ENCODE measurements at regions not wholly inside any gene's neighbourhood (a gene's known extent, or its start where the extent isn't known, plus 50 kb on each side); places are given as distances from the start of the nearest gene placed in this dataset.

DNA sequence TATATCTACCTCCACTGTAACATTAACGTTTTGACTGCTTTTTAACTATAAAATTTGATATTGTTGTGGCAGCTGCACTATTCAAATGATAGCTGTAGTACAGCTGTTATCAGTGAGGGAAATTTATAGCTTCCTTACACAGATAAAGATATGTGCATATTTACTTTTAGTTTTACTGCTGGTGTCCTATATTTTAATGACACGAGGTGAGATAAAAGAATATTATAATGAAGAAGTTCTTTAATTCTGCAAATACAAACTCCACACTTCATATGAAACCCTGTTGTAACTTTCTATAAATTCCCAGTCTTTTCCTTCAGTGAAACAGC, 427.8 kb upstream of the ZEB2 start:
- WGBS, result 56% methylated on average over 2 of the region's 2 CpGs
- no peak for DNase-seq
- intact Hi-C loops (cut with DNase I), result no loop called here
- H3K27me3 ChIP-seq (ENCODE audit: control insufficient read depth, insufficient read depth), result no peaks in the 10 kb centered on the region
- no peaks in the 10 kb centered on the region for H3K4me1 ChIP-seq (ENCODE audit: control insufficient read depth, insufficient read depth, low read length)
- ATAC-seq, result no peak
- H3K4me3 ChIP-seq (ENCODE audit: low read length), result no peak overlapping the region
- H3K27ac ChIP-seq (ENCODE audit: low read length), result no peak overlapping the region
- no peaks in the 10 kb centered on the region for H3K9me3 ChIP-seq (ENCODE audit: control insufficient read depth, low read length)

DNA sequence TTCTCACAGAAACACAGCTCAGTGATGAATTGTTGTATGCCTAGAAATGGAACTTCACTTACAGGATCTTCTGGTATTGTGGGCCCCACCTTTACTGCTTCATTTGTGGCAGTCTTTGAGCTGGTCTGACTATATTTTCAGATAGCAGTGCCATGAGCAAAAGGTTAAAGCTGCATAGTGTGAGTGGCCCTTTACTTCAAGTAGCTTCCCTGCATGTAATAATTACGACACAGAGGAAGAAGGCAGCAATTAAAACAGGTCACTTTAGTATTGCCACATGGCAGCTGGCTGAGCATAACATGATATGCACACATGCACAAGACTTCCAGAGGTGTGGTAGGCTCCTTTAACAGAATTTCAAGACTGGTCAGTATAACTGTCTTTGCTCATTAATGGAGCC, 426.3 kb upstream of the ZEB2 start:
- WGBS, result 74% methylated on average over 1 of the region's 1 CpG
- no peak for DNase-seq
- H3K9me3 ChIP-seq (ENCODE audit: control insufficient read depth, low read length), result no peaks in the 10 kb centered on the region

DNA sequence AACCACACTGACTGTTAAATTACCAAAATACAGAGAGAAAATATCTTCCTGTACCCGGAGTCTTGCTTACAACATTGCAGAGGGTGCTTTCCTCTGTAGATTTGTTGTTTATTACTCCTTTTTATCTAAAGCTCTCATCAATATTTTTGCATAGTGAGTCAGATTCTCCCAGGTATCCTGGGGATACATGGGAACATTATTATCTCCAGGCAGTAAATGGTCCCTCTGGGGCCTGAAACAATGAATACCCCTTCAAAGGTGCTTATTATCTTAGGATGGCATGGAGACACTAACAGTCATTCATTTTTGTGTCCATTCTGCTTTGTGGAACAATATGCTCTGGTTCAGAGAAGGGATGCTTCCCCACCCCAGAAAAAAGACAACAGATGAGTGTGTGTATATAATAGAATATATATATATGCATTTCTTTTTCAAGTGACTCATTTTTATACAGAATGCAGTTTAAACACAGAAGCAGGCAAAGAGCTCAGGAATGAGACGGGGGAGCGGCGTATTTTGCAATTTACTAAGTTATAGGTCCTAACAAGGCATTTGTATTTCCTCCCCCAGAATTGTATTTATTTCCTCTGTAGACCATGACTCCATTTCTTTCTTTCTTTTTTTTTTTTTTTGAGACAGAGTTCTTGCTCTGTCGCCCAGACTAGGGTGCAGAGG, 424.8 kb upstream of the ZEB2 start:
- intact Hi-C loops (cut with DNase I), result no loop called here
- Histone ChIP-seq H3K9me3 (ENCODE audit: control insufficient read depth, low read length) (no peaks in the 10 kb centered on the region), H3K27ac (ENCODE audit: low read length) (no peak overlapping the region), H3K4me3 (ENCODE audit: low read length) (no peak overlapping the region), H3K27me3 (ENCODE audit: control insufficient read depth, insufficient read depth) (no peaks in the 10 kb centered on the region), H3K4me1 (ENCODE audit: control insufficient read depth, insufficient read depth, low read length) (peaks cover 1% of the 10 kb centered on the region)
- 88% methylated on average over 5 of the region's 5 CpGs for WGBS
- ATAC-seq (no peak), DNase-seq (no peak)

More for the DNA sequence above, 426.3 kb upstream of the ZEB2 start:
- Histone ChIP-seq H3K4me3 (ENCODE audit: low read length) (no peak overlapping the region), H3K27ac (ENCODE audit: low read length) (no peak overlapping the region), H3K27me3 (ENCODE audit: control insufficient read depth, insufficient read depth) (no peaks in the 10 kb centered on the region), H3K4me1 (ENCODE audit: control insufficient read depth, insufficient read depth, low read length) (peaks cover 1% of the 10 kb centered on the region)
- ATAC-seq, result no peak
- intact Hi-C loops (cut with DNase I), result no loop called here

DNA sequence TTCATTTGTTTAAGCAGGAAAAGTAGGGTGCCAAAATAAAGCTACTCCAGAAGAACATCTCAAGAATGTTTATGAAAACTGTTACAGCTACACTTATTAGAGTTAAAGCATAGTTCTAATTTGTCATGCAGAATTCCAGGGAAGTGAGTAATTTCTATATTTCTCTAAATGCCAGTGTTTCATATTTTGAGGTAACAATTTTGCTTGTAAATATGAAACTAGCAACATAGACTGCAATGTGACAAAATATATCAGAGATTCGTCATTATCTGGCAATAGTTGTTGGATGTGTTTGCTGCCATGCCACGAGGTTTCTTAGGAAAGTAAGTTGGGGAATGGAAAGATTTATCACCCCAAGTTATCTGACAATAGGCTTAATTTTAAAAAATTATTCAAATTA, 424.1 kb upstream of the ZEB2 start:
- intact Hi-C loops (cut with DNase I), result no loop called here
- Histone ChIP-seq H3K27ac (ENCODE audit: low read length) (no peak overlapping the region), H3K4me3 (ENCODE audit: low read length) (no peak overlapping the region), H3K9me3 (ENCODE audit: control insufficient read depth, low read length) (no peaks in the 10 kb centered on the region), H3K4me1 (ENCODE audit: control insufficient read depth, insufficient read depth, low read length) (peaks cover 1% of the 10 kb centered on the region), H3K27me3 (ENCODE audit: control insufficient read depth, insufficient read depth) (no peaks in the 10 kb centered on the region)
- WGBS, result 48% methylated on average over 2 of the region's 2 CpGs
- no peak for ATAC-seq
- DNase-seq, result no peak

DNA sequence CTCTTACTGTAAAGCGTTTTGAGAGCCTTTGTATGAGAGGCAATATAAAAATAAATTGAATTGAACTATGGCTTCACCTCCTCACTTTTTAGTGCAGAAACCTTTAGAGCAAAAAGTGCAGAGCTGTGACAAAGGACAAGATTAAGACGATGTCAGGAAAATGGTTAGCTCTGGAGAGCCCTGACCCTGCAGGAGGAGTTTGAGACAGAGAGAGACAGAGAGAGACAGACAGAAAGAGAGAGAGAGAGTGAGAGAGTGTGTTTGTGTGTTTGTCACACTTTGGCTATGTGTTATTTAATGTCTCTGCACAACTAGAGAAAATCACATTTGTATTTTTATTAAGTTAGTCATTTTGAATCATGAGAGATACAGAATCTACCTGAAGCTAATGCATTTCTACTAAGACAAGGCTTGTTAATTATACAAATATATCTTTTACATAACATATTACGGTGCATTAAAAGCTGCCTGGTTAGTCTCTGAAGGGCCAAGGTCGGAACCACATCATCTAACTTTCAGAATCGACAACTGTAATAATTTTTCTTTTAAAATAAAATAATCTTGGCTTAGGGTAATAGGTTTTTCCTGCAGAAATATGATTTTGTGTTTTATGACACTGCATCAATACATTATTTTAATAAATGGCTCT, 423.5 kb upstream of the ZEB2 start:
- Histone ChIP-seq H3K27me3 (ENCODE audit: control insufficient read depth, insufficient read depth) (no peaks in the 10 kb centered on the region), H3K4me3 (ENCODE audit: low read length) (no peak overlapping the region), H3K4me1 (ENCODE audit: control insufficient read depth, insufficient read depth, low read length) (peaks cover 1% of the 10 kb centered on the region), H3K27ac (ENCODE audit: low read length) (no peak overlapping the region), H3K9me3 (ENCODE audit: control insufficient read depth, low read length) (no peaks in the 10 kb centered on the region)
- no peak for ATAC-seq
- no peak for DNase-seq
- intact Hi-C loops (cut with DNase I), result no loop called here
- 51% methylated on average over 5 of the region's 5 CpGs for WGBS

DNA sequence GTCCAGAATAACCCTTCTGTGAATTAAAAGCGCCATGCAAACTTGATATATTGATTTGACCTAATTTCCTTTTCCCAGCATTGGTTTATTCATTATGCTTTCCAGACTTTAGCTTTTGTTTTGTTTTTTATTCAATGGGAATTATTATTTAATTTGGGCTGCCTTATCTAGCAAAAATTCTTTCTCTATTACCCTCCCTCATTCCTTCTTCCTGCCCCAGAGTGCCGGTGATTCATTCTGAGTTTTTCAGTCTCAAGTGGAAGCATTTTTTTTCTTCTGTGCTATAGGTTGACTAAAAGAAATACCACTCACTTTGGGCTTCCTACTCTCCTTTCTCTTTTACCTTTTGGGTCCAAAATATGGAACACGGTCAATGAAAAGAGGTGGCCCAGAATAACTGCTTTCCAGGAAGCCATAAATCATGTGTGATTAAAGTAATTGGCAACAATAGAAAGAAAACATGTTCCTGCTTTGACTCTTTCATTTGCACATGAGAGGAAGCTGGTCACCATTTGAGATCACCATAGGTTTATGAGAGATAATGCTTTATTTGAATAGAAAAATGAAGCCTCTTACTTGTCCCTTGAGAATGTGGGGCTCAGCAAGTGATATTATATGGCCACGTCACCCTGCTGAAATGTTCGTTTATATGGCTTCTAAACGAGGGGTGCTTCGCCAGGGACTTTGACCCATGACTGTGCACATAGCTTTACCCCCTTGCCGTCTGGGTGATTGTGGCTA, 422.8 kb upstream of the ZEB2 start:
- 51% methylated on average over 8 of the region's 8 CpGs for WGBS
- Histone ChIP-seq H3K4me3 (ENCODE audit: low read length) (no peak overlapping the region), H3K27ac (ENCODE audit: low read length) (no peak overlapping the region), H3K27me3 (ENCODE audit: control insufficient read depth, insufficient read depth) (no peaks in the 10 kb centered on the region), H3K9me3 (ENCODE audit: control insufficient read depth, low read length) (no peaks in the 10 kb centered on the region), H3K4me1 (ENCODE audit: control insufficient read depth, insufficient read depth, low read length) (peaks cover 1% of the 10 kb centered on the region)
- intact Hi-C loops (cut with DNase I), result no loop called here
- DNase-seq, result no peak
- ATAC-seq, result no peak

DNA sequence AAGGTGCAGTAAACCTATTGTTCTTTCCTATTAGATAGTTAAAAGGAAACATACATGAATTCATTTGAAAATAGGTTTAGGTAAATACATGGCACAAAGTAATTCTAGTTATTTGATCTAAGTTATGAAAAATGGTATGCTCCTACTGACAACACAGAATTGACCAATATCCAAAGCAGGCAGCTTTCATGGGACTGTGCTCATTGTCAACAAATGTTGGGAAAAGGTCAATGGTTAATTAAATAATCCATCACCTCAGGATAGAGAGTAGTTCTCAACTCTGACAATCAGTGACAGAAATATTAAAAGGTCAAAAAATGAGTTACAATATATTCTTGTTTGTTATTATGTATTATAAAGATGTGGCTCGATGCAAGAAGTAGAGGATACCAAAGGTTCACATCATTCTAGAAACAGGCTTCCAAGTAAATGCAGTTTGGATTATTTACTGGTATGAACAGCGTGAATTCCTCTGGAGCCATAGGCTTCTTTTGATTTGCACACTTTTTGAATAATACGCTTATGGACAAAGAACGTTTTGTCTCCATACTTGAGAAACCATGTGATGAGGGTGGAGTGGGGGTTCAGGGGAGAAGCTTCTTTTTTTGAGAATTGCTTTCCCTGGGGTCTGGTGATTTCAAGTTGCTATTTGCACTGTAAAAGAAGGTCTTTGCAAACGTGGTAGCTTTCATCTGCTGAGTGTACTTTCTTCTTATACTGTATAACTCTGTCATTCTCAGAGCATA, 422.0 kb upstream of the ZEB2 start:
- H3K27me3 ChIP-seq (ENCODE audit: control insufficient read depth, insufficient read depth), result no peaks in the 10 kb centered on the region
- H3K9me3 ChIP-seq (ENCODE audit: control insufficient read depth, low read length), result no peaks in the 10 kb centered on the region
- peaks cover 1% of the 10 kb centered on the region for H3K4me1 ChIP-seq (ENCODE audit: control insufficient read depth, insufficient read depth, low read length)
- no peak for DNase-seq
- intact Hi-C loops (cut with DNase I), result no loop called here
- ATAC-seq, result no peak
- WGBS, result 75% methylated on average over 5 of the region's 5 CpGs
- no peak overlapping the region for H3K4me3 ChIP-seq (ENCODE audit: low read length)
- H3K27ac ChIP-seq (ENCODE audit: low read length), result no peak overlapping the region

DNA sequence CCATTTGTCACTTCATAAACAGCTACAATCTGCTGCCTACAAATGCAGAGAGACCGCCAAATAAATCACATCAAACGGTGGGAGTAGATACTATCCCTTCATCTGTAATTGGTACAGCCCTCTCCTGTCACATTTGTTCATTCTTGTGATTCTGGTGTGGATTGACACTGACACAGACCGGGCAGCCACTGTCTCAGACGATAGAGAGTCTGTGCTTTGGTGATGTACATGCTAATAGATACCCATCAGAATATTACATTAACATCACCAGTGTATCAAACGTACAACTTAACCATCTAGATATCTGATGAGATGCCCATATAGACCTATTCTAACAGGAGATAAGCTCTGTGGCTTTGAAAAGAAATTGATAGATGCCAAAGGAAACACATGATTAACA, 419.7 kb upstream of the ZEB2 start:
- intact Hi-C loops (cut with DNase I), result no loop called here

DNA sequence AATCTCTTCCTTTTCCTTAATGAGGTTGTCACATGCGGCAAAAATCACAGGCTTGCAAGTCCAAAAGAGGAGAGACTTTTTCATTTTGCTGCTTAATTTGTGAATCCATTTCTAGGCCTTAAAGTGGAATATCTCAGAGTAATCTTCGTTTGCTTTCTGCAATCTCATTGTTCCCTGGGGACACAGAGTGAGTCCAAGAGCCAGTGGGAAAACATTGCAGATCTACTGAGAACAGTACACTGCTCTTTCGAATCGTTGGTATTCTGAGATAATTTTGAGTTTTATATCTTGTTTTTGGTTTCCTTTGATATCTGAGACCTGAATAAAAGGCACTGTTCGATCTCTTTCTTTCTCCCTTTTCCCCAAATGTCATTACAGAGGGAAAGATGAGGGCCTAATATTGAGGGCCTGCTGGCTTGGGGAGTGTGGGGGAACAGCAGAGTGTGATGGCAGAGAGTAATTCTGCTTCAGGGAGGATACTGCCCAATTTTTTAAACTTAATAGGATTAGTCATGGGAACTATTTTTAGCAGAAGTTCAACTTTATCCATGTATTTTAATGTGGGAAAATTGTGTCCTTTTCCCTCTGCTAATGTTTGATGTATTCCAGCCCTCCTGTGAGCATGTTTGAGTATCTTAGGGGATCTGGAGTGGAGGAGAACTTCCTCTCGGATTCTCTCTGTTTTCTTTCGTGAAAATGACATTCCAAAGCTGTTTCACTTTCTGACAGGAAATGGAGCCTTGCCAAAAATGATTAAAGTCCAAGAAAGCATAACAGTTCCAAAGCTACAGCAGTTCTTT, 418.2 kb upstream of the ZEB2 start:
- Histone ChIP-seq H3K4me3 (ENCODE audit: low read length) (no peak overlapping the region), H3K27me3 (ENCODE audit: control insufficient read depth, insufficient read depth) (no peaks in the 10 kb centered on the region), H3K27ac (ENCODE audit: low read length) (peak overlapping the region; percentile 92), H3K4me1 (ENCODE audit: control insufficient read depth, insufficient read depth, low read length) (peaks cover 1% of the 10 kb centered on the region), H3K9me3 (ENCODE audit: control insufficient read depth, low read length) (no peaks in the 10 kb centered on the region)
- intact Hi-C loops (cut with DNase I), result no loop called here
- WGBS, result 29% methylated on average over 7 of the region's 7 CpGs
- no peak for DNase-seq
- ATAC-seq, result peak; percentile 85 to 90

More for the DNA sequence above, 419.7 kb upstream of the ZEB2 start:
- DNase-seq (no peak), ATAC-seq (no peak)
- H3K27me3 ChIP-seq (ENCODE audit: control insufficient read depth, insufficient read depth), result no peaks in the 10 kb centered on the region
- peaks cover 1% of the 10 kb centered on the region for H3K4me1 ChIP-seq (ENCODE audit: control insufficient read depth, insufficient read depth, low read length)
- H3K9me3 ChIP-seq (ENCODE audit: control insufficient read depth, low read length), result no peaks in the 10 kb centered on the region
- no peak overlapping the region for H3K27ac ChIP-seq (ENCODE audit: low read length)
- 63% methylated on average over 5 of the region's 5 CpGs for WGBS
- H3K4me3 ChIP-seq (ENCODE audit: low read length), result no peak overlapping the region

DNA sequence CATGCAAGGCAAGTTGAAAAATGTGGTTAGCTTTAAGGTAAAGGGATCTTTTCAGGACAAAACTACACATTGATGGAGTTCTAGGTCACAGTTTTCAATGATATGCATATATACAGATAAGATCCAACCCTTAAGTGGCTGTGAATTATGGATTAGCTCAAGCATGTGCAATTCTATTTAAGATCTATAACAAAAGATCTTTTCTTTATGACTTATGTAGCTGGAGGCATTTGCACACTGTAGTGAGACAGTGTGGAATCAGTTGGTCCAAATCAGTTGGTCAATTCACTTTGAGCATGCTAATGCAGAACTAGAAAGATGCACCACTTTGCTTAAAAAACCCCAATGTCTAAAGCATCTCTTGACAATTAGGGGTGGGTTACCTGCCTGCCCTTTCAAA, 417.1 kb upstream of the ZEB2 start:
- Histone ChIP-seq H3K4me3 (ENCODE audit: low read length) (no peak overlapping the region), H3K4me1 (ENCODE audit: control insufficient read depth, insufficient read depth, low read length) (no peaks in the 10 kb centered on the region), H3K27me3 (ENCODE audit: control insufficient read depth, insufficient read depth) (no peaks in the 10 kb centered on the region), H3K27ac (ENCODE audit: low read length) (no peak overlapping the region), H3K9me3 (ENCODE audit: control insufficient read depth, low read length) (no peaks in the 10 kb centered on the region)
- intact Hi-C loops (cut with DNase I), result no loop called here
- no peak for ATAC-seq
- no peak for DNase-seq
